ENCODE measurements at regions not wholly inside any gene's neighbourhood (a gene's known extent, or its start where the extent isn't known, plus 50 kb on each side); places are given as distances from the start of the nearest gene placed in this dataset.

- no peak for TF ChIP-seq ZNF274 (IDR thresholded peaks at IDR 0.05; ENCODE audit: low read depth, low read length)
- TF ChIP-seq SUZ12 (IDR thresholded peaks at IDR 0.05; ENCODE audit: extremely low read depth, insufficient read depth, insufficient read length) = no peak
These were observed 98.6 kb upstream of the IER5L start for GRCh38 chr9:129276486-129277230.
